ENCODE measurements at regions not wholly inside any gene's neighbourhood (a gene's known extent, or its start where the extent isn't known, plus 50 kb on each side); places are given as distances from the start of the nearest gene placed in this dataset.
"Not testable (repeated sequence)": the region's sequence is repeated elsewhere in the genome, so short reads cannot be mapped to it uniquely, and the experiment has no call there.

DNA sequence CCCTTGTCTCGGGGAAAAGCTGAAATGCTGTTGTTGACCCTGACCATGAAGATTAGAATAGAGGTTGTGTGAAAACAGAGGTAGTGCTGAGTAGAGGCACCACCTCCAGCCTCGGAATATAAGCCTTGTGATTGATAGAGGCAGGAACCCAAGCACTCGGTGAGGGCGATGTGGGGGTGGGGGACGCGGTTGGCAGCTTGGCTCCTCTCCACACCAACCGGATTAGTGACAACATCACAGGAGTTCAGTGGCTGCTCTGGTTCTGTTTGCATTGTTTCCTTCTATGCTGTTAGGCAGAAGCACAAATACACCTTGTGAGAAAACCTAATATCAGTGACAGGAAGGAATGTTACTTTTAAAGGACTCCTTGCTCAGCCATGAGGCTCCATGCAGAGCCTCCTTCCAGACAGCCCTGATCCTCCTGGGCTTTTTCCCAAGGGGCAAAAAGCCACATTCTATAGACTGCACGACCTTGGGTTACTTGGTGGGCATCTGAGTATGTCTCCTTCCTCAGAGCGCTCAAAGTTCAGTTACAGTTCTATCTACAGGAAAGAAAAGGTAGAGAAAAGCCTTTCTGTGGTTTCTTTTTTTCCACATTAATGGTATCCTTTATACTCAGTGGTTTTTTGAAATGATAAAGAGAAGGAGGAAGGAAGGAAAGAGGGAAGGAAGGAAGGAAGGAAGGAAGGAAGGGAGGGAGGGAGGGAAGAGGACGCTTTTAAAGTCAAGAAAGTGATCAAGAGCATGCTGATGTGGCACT is 150.4 kb upstream of the NOCT start:
- in situ Hi-C loops (cut with MboI; ENCODE audit: low pct_unique_long_range_greater_than_20kb, low sequenced_read_pairs) = no loop called here
- no peak for DNase-seq

GRCh38 chr4:138863160-138863559 is 152.4 kb upstream of the NOCT start:
- no peak for DNase-seq
- in situ Hi-C loops (cut with MboI; ENCODE audit: low pct_unique_long_range_greater_than_20kb, low sequenced_read_pairs) = no loop called here

- in situ Hi-C loops (cut with MboI; ENCODE audit: low pct_unique_long_range_greater_than_20kb, low sequenced_read_pairs) = no loop called here
- DNase-seq = no peak
Observed at GRCh38 chr4:138861135-138861534, 154.4 kb upstream of the NOCT start.

DNA sequence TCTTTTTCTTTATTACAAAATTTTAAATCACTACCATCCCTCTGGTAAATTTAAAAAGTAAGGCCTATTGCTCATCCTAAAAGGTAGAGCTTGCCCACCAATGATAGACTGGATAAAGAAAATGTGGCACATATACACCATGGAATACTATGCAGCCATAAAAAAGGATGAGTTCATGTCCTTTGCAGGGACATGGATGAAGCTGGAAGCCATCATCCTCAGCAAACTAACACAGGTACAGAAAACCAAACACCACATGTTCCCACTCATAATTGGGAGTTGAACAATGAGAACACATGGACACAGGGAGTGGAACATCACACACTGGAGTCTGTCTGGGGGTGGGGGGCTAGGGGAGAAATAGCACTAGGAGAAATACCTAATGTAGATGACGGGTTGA is 155.2 kb upstream of the NOCT start:
- DNase-seq; in situ Hi-C loops (cut with MboI; ENCODE audit: low pct_unique_long_range_greater_than_20kb, low sequenced_read_pairs): not testable (repeated sequence)

DNA sequence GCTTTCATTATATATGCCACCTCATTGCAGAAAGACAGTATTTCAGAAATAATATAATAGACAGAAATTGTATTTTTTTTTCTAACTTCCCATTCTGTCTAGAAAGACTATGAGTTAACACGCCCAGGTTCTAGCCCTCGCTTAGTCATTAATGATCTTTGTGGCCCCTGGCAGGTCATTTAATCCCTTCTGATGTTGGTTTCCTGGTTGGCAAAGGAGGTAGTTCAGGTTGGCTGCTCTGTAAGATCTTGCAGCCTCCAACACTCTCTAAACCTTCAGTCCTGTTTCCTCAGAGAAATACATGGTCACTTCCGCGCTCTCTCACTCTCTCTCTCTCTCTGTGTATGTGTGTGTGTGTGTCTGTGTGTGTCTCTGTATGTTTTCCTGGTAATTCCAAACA is 156.3 kb upstream of the NOCT start:
- no peak for DNase-seq
- in situ Hi-C loops (cut with MboI; ENCODE audit: low pct_unique_long_range_greater_than_20kb, low sequenced_read_pairs) = no loop called here

DNA sequence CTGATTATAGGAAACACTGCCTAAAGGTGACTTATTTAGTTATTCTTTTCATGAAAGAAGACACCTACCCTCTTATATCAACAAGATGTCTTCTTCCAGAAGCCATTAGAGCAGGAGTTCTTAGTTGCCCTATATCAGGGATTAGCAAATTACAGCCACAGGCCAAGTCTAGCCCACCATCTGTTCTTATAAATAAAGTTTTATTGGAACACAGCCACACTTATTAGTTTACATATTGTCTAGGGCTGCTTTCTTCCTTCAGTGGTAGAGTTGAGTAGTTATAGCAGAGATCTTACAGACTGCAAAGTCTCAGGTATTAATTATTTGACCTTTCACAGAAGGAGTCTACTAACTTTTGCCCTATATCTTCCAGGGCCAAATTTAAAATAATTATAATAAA is 157.2 kb upstream of the NOCT start:
- in situ Hi-C loops (cut with MboI; ENCODE audit: low pct_unique_long_range_greater_than_20kb, low sequenced_read_pairs) = no loop called here
- no peak for DNase-seq

GRCh38 chr4:138857416-138857815 is 158.2 kb upstream of the NOCT start:
- no peak for DNase-seq
- in situ Hi-C loops (cut with MboI; ENCODE audit: low pct_unique_long_range_greater_than_20kb, low sequenced_read_pairs) = no loop called here

DNA sequence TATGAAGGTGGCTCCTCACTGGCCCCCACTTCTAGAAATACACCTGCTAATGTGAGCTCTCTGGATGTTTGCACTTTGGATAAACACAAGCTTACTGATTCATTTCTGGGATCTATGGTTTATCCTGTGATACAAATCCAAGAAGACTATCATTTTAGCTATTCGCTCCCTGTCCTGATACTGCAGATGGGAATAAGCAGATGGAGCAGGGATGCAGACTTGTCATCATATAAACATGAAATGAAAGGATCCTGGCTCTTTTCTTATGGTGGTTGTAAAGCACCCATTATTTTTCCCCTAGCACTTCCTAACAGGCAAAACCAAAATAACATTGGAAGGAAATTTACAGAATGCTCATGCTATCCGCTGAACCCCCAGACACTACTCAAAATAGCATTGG is 162.9 kb upstream of the NOCT start:
- DNase-seq = no peak
- in situ Hi-C loops (cut with MboI; ENCODE audit: low pct_unique_long_range_greater_than_20kb, low sequenced_read_pairs) = no loop called here

DNA sequence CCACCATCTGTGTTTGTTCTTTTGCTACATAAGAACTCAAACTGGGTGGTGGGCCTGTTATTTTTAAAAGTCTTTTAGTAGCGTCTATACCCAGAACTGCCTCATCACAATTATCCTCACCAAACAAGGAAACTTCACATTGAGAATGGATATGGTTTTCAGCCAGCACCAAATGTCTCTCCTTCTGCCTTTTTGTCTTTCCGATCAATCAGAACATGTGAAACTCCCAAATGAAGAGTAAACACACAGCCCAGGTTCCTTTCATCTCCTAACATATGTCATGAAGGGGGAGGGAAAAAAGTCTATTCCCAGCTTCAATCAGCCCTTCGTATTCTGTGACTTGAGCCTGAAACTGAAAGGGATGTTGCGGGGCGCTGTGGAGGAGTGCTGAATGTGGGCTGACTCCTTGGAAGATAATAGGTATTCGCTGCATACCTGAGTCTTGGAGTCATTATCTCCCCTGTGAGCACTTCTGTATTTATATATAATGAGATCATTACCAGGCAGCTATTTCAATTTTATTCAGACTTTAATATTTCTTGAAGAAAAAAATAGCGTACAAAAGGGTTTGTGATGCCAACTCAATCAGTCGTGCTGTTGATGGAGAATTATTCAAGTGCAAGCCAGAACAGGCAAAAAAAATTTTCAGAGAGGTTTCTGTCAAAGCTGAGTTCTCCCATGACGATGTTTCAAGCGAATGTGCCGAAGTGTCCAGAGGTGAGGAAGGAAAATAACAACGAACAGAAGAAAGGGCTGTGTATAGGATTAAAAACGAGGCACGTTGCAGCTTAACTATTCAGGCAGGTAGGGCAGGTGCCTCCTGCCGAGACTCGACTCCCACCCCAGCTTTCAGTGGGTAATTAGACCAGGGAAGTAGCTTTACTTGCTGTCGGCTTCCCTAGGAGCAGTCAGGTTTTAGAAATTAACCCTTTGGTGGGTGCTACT is 163.9 kb upstream of the NOCT start:
- in situ Hi-C loops (cut with MboI; ENCODE audit: low pct_unique_long_range_greater_than_20kb, low sequenced_read_pairs) = no loop called here
- DNase-seq = no peak

- no peak for DNase-seq
- in situ Hi-C loops (cut with MboI; ENCODE audit: low pct_unique_long_range_greater_than_20kb, low sequenced_read_pairs) = no loop called here
Observed at GRCh38 chr4:138845664-138846063, 169.9 kb upstream of the NOCT start.

DNA sequence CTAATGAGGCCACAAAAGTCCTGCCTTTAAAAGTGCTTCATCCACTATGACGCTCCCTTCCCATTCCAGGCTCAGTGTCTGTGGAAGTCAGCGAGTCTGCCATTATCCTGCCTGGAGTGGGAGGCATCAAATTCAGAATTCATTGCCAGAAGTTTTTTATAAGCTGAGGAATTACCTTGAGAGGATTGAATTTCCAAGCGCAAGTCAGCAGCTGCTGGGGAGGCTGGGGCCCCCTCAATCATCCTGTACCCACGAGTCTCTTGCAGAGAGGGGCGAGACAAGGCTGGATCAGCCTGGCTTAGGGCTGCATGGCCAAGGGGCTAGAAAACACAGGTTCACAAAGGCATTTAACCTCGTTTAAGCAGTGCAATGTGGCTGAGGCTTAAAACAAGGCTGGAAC is 170.5 kb upstream of the NOCT start:
- no peak for DNase-seq
- in situ Hi-C loops (cut with MboI; ENCODE audit: low pct_unique_long_range_greater_than_20kb, low sequenced_read_pairs) = no loop called here

GRCh38 chr4:138843616-138844015 is 172.0 kb upstream of the NOCT start:
- in situ Hi-C loops (cut with MboI; ENCODE audit: low pct_unique_long_range_greater_than_20kb, low sequenced_read_pairs) = no loop called here
- DNase-seq = no peak

- in situ Hi-C loops (cut with MboI; ENCODE audit: low pct_unique_long_range_greater_than_20kb, low sequenced_read_pairs) = no loop called here
- no peak for DNase-seq
Observed at GRCh38 chr4:138841343-138841742, 174.2 kb upstream of the NOCT start.

- no peak for DNase-seq
- in situ Hi-C loops (cut with MboI; ENCODE audit: low pct_unique_long_range_greater_than_20kb, low sequenced_read_pairs) = no loop called here
Observed at GRCh38 chr4:138838251-138838650, 177.3 kb upstream of the NOCT start.

DNA sequence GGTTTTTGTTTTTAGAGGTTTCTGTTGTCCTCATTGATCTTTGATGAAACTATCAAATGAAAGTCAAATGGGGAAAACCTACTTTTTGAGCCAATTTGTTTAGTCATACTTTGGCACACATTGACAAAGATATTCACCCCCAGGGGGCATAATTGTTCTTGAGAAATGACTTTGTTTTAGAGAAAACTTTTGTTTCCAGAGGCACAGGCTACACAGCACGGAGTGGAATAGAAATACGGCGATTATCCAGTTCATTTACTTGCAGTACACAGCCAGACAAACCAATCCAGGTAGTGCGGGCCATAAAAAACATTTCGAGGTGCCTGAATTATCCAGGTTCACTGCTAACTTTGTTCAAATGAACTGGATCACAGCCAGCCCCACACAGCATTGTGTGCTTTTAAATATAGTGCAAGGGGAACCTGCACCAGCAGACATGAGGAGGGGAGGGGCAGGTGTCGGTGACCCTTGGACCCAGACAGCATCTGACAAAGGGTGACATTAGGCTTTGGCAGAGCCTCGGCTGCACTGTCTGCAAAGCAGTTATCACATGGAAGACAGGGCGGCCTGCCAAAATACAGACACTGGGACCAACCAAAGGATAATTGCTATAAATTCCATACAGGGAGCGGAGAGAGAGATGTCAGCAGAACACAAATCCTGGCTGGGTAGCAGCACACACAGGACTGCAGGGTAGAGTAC is 179.6 kb upstream of the NOCT start:
- no peak for DNase-seq

GRCh38 chr4:138833974-138834373 is 181.6 kb upstream of the NOCT start:
- in situ Hi-C loops (cut with MboI; ENCODE audit: low pct_unique_long_range_greater_than_20kb, low sequenced_read_pairs) = no loop called here
- no peak for DNase-seq

More for the DNA sequence above, 179.6 kb upstream of the NOCT start:
- in situ Hi-C loops (cut with MboI; ENCODE audit: low pct_unique_long_range_greater_than_20kb, low sequenced_read_pairs) = no loop called here

DNA sequence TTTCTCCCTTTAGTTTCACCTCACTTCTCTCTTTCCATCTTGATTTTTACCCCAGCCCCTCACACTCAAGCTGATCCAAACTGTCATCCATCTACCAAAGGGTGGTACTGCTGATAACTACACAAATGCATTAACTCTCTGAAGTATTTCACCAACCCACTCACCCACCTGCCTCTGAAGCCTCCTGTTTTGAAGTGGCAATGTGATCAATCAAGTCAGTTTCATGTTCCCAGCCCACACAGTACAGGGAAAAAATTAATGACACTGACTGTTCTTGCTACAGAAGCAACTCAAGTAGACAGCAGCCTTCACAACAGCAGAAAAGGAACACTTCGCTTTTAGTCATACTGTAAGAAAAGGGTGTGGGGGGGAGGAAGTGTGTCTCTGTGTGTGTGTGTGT is 183.0 kb upstream of the NOCT start:
- DNase-seq = no peak
- in situ Hi-C loops (cut with MboI; ENCODE audit: low pct_unique_long_range_greater_than_20kb, low sequenced_read_pairs) = no loop called here

DNA sequence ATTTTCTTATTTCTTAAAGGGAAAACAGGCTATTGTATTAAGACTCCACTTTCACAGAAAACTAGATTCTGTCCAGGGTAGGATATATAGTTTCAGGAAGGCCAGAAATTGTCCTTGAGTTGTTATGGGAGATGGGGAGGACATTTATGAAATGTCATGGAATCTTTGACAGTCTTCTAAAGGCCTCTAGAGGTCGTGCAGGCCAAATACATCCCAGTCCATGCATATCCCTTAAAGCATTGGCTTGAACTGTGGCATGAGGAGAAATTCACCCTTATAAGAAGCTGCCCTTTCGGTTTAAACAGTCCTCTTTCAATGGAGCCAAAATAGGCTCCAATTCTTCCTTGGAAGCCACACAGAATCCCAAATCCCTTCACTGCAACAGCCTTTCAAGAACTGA is 183.6 kb upstream of the NOCT start:
- in situ Hi-C loops (cut with MboI; ENCODE audit: low pct_unique_long_range_greater_than_20kb, low sequenced_read_pairs) = no loop called here
- no peak for DNase-seq

GRCh38 chr4:138828926-138829325 is 186.7 kb upstream of the NOCT start:
- in situ Hi-C loops (cut with MboI; ENCODE audit: low pct_unique_long_range_greater_than_20kb, low sequenced_read_pairs) = no loop called here
- DNase-seq = no peak

- DNase-seq = no peak
- in situ Hi-C loops (cut with MboI; ENCODE audit: low pct_unique_long_range_greater_than_20kb, low sequenced_read_pairs) = no loop called here
Observed at GRCh38 chr4:138826754-138827153, 188.8 kb upstream of the NOCT start.
